ENCODE measurements at regions not wholly inside any gene's neighbourhood (a gene's known extent, or its start where the extent isn't known, plus 50 kb on each side); places are given as distances from the start of the nearest gene placed in this dataset.

- Histone ChIP-seq H2BK5ac (ENCODE audit: low read depth, low read length, poor library complexity, severe bottlenecking) (peak overlapping the region; percentile 99), H4K8ac (ENCODE audit: low read depth in 2 of 2, low read length in 2 of 2) (peak overlapping the region; percentile 56 to 97), H3K4me1 (ENCODE audit: control insufficient read depth, insufficient read depth, low read length) (peaks cover 14% of the 10 kb centered on the region), H2BK20ac (ENCODE audit: low read depth, low read length) (peak overlapping the region; percentile 93), H3K18ac (ENCODE audit: low read depth, low read length) (peak overlapping the region; percentile 15; the same call in 1 of the 2 replicates), H2BK120ac (ENCODE audit: low read depth, low read length) (peak overlapping the region; percentile 81), H3K27ac (ENCODE audit: insufficient read depth, low read length) (peak overlapping the region; percentile 16; the same call in 1 of the 2 replicates), H2AK5ac (ENCODE audit: low read depth, low read length) (peak overlapping the region; percentile 41), H2AFZ (replicated peaks; ENCODE audit: low read length, poor library complexity) (peak overlapping the region; percentile 90), H3K4me2 (ENCODE audit: low read depth, low read length) (no peak overlapping the region), H4K20me1 (ENCODE audit: insufficient read depth, low read length) (no peaks in the 10 kb centered on the region), H3K4ac (ENCODE audit: low read depth, low read length) (peak overlapping the region; percentile 99), H2AK9ac (replicated peaks; ENCODE audit: low read depth, low read length, poor library complexity) (peak overlapping the region; percentile 73), H3K9me3 (ENCODE audit: control insufficient read depth, insufficient read depth, low read length) (peaks cover 3% of the 10 kb centered on the region; the same call in 1 of the 2 replicates), H3K27me3 (ENCODE audit: control insufficient read depth, insufficient read depth, low read length) (no peaks in the 10 kb centered on the region), H3K14ac (replicated peaks; ENCODE audit: low read depth, low read length) (peak overlapping the region; percentile 84), H3K79me1 (ENCODE audit: low read depth in 1 of 2, low read length in 2 of 2) (no peaks in the 10 kb centered on the region), H3K23ac (ENCODE audit: low read depth, low read length) (0 out of 2 replicates have a peak overlapping the region, but pooled peaks have one; percentile 40), H3K56ac (ENCODE audit: extremely low read depth, insufficient read depth, low read length) (0 out of 2 replicates have a peak overlapping the region, but pooled peaks have one; percentile 81), H4K91ac (ENCODE audit: insufficient read depth, low read depth, low read length) (peak overlapping the region; percentile 93), H4K5ac (ENCODE audit: low read depth, low read length) (peak overlapping the region; percentile 31; the same call in 1 of the 2 replicates), H3K9ac (ENCODE audit: low read depth, low read length) (no peak overlapping the region), H2BK15ac (ENCODE audit: low read depth, low read length) (peak overlapping the region; percentile 85; the same call in 2 of the 3 replicates), H3K9me1 (ENCODE audit: insufficient read depth, low read length) (peaks cover 15% of the 10 kb centered on the region), H3K4me3 (ENCODE audit: insufficient read depth, low read depth, low read length) (no peak overlapping the region), H3K36me3 (ENCODE audit: control insufficient read depth, insufficient read depth, low read length) (no peaks in the 10 kb centered on the region)
- ChIA-PET POLR2A (ENCODE audit: unreplicated experiment) (no interaction called here), CTCF (interaction anchor here (1.4 kb wide), 1 partner anchor 17 kb away, joined by 3 read pairs; no protein-coding TSS in a partner anchor)
- intact Hi-C loops (cut with micrococcal nuclease) (no loop called here), in situ Hi-C loops (cut with MboI; ENCODE audit: low sequenced_read_pairs) (no loop called here), dilution Hi-C loops (cut with HindIII; ENCODE audit: low sequenced_read_pairs, unreplicated experiment) (no loop called here)
- 84% methylated on average over 5 of the region's 13 CpGs; no CpG with 5 or more reads in 1 of the 2 experiments for WGBS, 2 experiments (ENCODE audit: extremely low coverage in 2 of 2, insufficient read length in 1 of 2)
- 0 out of 2 replicates have a peak, but pooled peaks have one; percentile 44 for ATAC-seq (ENCODE audit: low read depth)
- DNase-seq, result no peak
- no TSS peak for BruUV-seq (replicated peaks)
- no peak for TF ChIP-seq RCOR1 (IDR thresholded peaks at IDR 0.05; ENCODE audit: insufficient replicate concordance, low read length)
- no peak for TF ChIP-seq NFE2L2 (IDR thresholded peaks at IDR 0.05; ENCODE audit: low read depth, low read length)
- no peak for TF ChIP-seq MXI1 (IDR thresholded peaks at IDR 0.05; ENCODE audit: borderline replicate concordance, low read depth, low read length)
- TF ChIP-seq RAD21 (IDR thresholded peaks at IDR 0.05; ENCODE audit: low read length), result no peak
- no peak for TF ChIP-seq ELK1 (IDR thresholded peaks at IDR 0.05; ENCODE audit: borderline replicate concordance, low read depth, low read length)
- no peak for TF ChIP-seq CHD1 (IDR thresholded peaks at IDR 0.05; ENCODE audit: low read depth, low read length)
- no peak for TF ChIP-seq FOS (IDR thresholded peaks at IDR 0.05; ENCODE audit: low read depth, low read length)
- TF ChIP-seq RFX5 (IDR thresholded peaks at IDR 0.05; ENCODE audit: low read depth, low read length), result no peak
- TF ChIP-seq MAFK (IDR thresholded peaks at IDR 0.05; ENCODE audit: low read depth, low read length), result no peak
- TF ChIP-seq MAZ (IDR thresholded peaks at IDR 0.05; ENCODE audit: borderline replicate concordance, low read depth, low read length), result no peak
- TF ChIP-seq SMC3 (IDR thresholded peaks at IDR 0.05; ENCODE audit: low read depth, low read length), result no peak
- TF ChIP-seq CTCF (conservative IDR thresholded peaks at IDR 0.05; ENCODE audit: low read depth, low read length), result no peak
- TF ChIP-seq USF2 (IDR thresholded peaks at IDR 0.05; ENCODE audit: low read depth, low read length), result no peak
- no peak for TF ChIP-seq POLR2A (IDR thresholded peaks at IDR 0.05; ENCODE audit: low read depth, low read length)
- no peak for TF ChIP-seq CEBPB (IDR thresholded peaks at IDR 0.05; ENCODE audit: low read depth, low read length)
Measured at GRCh38 chr7:102047-102711, 90.2 kb upstream of the FAM20C start.

Data from IMR-90 (cell line).